H1 (cell line): ENCODE measurements at regions not wholly inside any gene's neighbourhood (a gene's known extent, or its start where the extent isn't known, plus 50 kb on each side); places are given as distances from the start of the nearest gene placed in this dataset.

Experiments used
- EZH2 ChIP-seq: fragments of 200-600 bp; sonication (generic); IDR thresholded peaks from 2 replicates; pipeline ENCODE4 v1.7.1; 2012; ENCODE audit warnings: low read depth, mild to moderate bottlenecking, moderate library complexity, low read length, inconsistent platforms; ENCODE audit not compliant: severe bottlenecking
- MAX ChIP-seq: IDR thresholded peaks from 2 replicates; pipeline ENCODE4 v1.6.1; 2012; ENCODE audit warnings: inconsistent platforms
- POLR2A ChIP-seq, 2 experiments: IDR thresholded peaks; 1 replicate in 1 of 2; 2 replicates in 1 of 2; pipeline ENCODE4 v1.6.1; 2011; ENCODE audit warnings: low read depth in 2 of 2, low read length in 2 of 2, mild to moderate bottlenecking in 2 of 2; ENCODE audit errors: control extremely low read depth in 1 of 2
- RNF2 ChIP-seq: fragments of 200-900, 300-1000 bp; sonication (generic); IDR thresholded peaks from 2 replicates; pipeline ENCODE4 v1.7.1; 2016; ENCODE audit warnings: borderline replicate concordance, low read depth, mild to moderate bottlenecking, antibody characterized with exemption, low read length; ENCODE audit not compliant: poor library complexity, severe bottlenecking; ENCODE audit errors: missing control alignments

- no peak for TF ChIP-seq MAX
- no peak for TF ChIP-seq EZH2
- no peak for TF ChIP-seq RNF2
- TF ChIP-seq POLR2A (IDR thresholded peaks at IDR 0.05; ENCODE audit: control extremely low read depth in 1 of 2, low read depth in 2 of 2, low read length in 2 of 2) = no peak
Measured at GRCh38 chr14:42535397-42535796, 928.7 kb downstream of the LRFN5 start.
